ENCODE measurements at regions not wholly inside any gene's neighbourhood (a gene's known extent, or its start where the extent isn't known, plus 50 kb on each side); places are given as distances from the start of the nearest gene placed in this dataset.
"Not testable (repeated sequence)": the region's sequence is repeated elsewhere in the genome, so short reads cannot be mapped to it uniquely, and the experiment has no call there.

DNA sequence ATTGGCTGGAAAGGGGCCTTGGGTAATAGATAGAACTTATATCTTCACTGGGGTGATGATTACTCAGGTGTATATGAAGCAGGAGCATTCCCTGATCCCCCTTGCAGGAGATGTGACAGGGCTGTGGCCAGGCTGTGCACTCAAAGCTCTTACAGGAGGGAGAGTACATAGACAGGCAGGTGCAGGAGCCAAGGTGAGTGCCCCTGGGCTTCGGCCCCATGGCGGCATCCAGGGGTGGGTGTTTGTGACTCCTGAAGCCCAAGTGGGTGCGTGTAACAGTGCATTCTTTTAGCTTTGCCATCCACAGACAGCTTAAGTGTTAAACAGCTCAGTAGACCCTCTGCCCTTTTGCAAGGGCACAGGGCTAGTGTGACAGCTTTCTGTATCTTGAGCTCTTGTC lies 236.6 kb upstream of the GPR149 start:
- DNase-seq (ENCODE audit: low spot score) = no peak

GRCh38 chr3:154664714-154665113 lies 234.7 kb upstream of the GPR149 start:
- no peak for DNase-seq (ENCODE audit: low spot score)

DNA sequence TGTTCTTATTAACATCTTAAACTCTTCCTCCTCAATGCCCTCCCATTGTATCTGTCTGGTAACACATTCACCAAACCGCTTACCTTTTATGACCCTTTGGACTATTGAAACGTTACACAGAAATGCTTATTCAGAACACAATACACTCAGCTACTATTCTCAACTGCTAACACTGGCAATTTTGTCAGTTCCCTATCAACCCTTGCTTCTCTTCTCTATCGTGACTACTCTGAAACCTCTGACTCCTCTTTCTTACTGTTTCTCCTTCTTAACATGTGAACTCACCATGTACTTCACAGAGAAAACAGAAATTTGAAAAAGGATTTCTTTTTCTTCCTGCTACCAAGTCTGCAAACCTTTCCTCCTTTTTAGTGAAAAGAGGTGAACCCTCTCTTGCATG lies 232.9 kb upstream of the GPR149 start:
- DNase-seq (ENCODE audit: low spot score) = no peak

DNA sequence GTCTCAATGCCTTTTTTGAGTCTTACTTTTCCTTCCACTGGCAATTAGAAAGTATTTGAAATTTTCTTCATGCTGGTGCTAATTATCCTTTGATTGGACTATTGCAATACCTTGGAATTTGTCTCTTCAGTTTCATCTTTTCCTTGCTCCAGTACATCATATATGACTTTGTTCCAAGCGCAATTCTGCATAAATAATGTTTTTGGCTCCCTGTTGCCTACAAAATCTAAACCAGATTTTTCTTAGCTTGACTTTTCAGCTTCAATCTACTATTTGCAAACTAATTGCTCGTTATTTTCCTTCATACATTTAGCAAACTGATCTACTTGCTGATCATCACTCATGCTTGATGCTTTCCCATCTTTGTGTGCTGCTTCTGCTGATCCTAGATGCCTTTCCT lies 230.8 kb upstream of the GPR149 start:
- DNase-seq (ENCODE audit: low spot score) = no peak

DNA sequence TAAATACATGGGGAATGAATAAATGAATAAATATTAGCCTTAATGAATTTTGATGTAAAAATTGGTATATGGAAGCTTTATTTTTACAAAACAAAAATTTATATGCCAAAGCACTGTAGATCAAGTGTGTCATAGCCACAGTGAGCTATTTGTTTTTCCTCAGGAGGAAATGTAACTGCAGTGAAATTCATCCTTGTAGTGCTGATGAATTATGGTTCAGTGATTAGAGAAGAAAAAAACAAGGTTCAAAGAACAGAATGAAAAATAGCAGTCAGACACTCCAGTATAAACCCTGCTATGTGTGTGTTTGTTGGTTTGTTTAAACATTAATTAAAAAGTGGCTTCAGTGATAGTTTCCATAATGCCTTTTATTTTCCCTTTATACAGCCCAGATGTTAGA lies 228.0 kb upstream of the GPR149 start:
- no peak for DNase-seq (ENCODE audit: low spot score)

- no peak for DNase-seq (ENCODE audit: low spot score)
Observed at GRCh38 chr3:154657218-154657617, 227.2 kb upstream of the GPR149 start.

- no peak for DNase-seq (ENCODE audit: low spot score)
Observed at GRCh38 chr3:154656486-154656885, 226.5 kb upstream of the GPR149 start.

- DNase-seq (ENCODE audit: low spot score) = no peak
Observed at GRCh38 chr3:154642145-154642544, 212.2 kb upstream of the GPR149 start.

DNA sequence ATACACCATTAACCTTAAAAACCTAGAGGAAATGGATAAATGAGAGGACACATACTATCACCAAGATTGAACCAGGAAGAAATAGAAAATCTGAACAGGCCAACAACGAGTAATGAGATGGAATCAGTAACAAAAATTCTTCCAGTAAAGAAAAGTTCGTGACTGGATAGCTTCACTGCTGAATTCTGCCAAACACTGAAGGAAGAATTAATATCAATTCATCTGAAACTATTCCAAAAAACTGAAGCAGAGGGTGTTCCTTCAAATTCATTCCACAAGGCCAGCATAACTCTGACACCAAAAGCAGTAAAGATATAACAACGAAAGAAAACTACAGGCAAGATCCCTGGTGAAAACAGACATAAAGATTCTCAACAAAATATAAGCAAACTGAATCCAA lies 195.8 kb upstream of the GPR149 start:
- DNase-seq (ENCODE audit: low spot score) = no peak

- DNase-seq (ENCODE audit: low spot score) = not testable (repeated sequence)
Observed at GRCh38 chr3:154619621-154620020, 189.6 kb upstream of the GPR149 start.

- no peak for DNase-seq (ENCODE audit: low spot score)
Observed at GRCh38 chr3:154616298-154616697, 186.3 kb upstream of the GPR149 start.

DNA sequence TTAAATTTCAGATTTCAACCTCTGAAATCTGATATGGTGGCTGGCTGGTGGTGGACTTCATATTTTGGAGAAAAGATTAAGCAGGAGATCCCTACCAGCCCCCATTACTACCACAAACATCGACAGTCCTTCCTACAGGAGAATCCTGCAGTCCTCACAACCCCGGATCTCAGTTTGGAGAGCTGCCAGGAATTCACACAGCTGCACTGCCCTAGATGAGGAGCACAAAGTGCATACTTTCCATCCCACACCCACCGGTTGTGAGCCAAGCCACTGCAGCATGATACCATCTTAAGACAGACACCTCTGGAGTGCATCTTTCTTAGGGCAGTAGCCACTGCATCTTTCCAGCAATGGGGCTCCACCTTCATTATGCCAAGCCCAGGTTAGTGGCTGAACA lies 185.5 kb upstream of the GPR149 start:
- no peak for DNase-seq (ENCODE audit: low spot score)

GRCh38 chr3:154614601-154615000 lies 184.6 kb upstream of the GPR149 start:
- DNase-seq (ENCODE audit: low spot score) = no peak

- no peak for DNase-seq (ENCODE audit: low spot score)
Observed at GRCh38 chr3:154614078-154614477, 184.1 kb upstream of the GPR149 start.

DNA sequence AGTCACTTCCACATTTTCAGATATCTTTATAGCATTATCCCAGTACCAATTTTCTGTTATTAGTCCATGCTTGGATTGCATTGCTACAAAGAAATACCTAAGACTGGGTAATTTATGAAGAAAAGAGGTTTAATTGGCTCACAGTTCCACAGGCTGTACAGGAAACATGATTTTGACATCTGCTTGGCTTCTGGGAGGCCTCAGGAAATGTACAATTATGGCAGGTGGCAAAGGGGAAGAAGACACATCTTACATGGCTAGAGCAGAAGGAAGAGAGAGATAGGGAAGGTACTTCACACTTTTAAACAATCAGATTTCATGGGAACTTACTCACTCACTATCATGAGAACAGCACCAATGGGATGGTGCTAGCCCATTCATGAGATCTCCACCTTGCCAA lies 172.3 kb upstream of the GPR149 start:
- DNase-seq (ENCODE audit: low spot score) = no peak

GRCh38 chr3:154598166-154598565 lies 168.2 kb upstream of the GPR149 start:
- no peak for DNase-seq (ENCODE audit: low spot score)

DNA sequence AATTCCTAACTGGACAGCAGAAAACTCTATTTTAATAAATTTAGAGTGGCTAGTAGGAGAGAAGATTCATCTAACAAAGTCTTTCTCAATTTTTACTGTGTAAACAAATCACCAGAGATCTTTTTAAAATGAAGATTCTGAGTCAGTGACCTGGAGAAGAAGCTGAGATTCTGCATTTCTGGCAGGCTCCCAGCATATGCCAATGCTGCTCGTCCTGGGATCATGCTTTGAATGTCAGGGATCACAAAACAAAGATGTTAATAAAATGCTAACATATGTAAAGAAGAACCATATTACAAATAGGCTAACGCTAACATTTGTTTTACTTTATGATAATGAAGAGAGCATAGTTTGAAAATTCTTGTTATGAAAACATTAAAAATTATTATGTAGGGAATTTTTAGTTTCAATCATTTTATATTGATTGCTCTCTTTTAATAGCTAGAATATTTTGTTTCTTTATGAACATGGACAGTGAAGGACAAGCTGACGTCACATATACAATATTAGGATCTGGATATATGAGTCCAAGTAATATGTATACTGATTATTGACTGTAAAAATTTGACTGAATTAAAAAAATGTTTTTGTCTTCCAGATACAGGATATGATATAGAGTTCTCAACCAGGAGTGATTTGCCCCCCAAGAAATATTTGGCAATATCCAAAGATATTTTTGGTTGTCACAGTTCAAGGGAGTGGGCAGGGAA lies 160.8 kb upstream of the GPR149 start:
- no peak for DNase-seq (ENCODE audit: low spot score)

DNA sequence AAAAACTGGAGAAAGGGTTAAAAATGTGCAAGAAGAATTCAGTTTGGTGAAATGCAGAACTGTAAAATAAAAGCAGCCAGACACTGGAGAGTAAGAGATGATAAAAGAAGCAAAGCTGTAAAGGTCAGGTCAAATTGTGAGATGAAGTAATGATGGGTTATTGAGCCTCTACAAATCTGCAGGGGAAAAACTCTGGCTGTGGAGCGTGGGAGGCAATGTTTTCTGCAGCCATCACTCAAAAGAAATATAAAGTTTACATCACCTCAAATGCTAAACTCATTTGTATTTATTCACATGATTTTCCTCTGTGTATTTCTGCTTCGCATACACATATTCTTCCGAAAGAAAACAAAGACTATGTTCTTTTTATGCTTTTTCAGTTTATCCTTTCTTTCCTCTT lies 158.8 kb upstream of the GPR149 start:
- DNase-seq (ENCODE audit: low spot score) = no peak

DNA sequence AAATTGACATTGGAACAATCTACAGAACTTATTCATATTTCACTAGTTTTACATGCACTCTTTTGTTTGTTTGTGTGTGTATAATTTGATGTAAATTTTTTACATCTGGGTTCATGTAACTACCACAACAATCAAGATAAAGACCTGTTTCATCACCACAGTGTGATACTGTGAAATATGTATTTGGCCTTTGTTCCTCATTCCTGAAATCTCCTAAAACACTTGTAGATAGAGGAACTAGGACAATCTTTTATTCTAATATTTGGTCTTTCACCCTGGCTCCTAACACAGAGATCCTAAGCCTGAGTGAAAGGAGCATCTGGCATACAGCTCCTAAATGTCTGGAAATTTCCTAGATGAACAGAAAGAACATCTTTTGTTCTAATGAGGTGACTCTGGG lies 155.0 kb upstream of the GPR149 start:
- no peak for DNase-seq (ENCODE audit: low spot score)

GRCh38 chr3:154584041-154584440 lies 154.1 kb upstream of the GPR149 start:
- no peak for DNase-seq (ENCODE audit: low spot score)

DNA sequence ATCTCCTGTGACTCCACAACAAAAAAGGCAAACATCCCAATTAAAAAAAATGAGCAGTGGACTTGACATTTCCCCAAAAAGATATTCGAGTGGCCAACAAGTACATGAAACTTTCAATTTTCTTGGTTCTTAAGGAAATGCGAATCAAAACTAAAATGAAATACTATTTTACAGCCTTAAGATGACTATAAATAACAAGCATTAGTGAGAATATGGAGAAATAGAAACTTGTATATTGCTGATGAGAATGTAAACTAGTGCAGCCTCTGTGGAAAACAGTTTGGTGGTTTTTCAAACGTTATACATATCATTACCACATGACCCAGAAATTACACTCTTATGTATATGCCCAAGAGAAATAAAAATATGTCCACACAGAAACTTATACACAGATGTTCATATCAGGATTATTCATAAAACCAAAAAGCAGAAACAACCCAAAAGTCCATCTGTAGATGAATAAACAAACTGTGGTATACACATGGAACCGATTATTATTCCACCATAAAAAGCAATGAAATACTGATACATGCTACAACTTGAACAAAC lies 153.2 kb upstream of the GPR149 start:
- DNase-seq (ENCODE audit: low spot score) = no peak

- no peak for DNase-seq (ENCODE audit: low spot score)
Observed at GRCh38 chr3:154582501-154582900, 152.5 kb upstream of the GPR149 start.

DNA sequence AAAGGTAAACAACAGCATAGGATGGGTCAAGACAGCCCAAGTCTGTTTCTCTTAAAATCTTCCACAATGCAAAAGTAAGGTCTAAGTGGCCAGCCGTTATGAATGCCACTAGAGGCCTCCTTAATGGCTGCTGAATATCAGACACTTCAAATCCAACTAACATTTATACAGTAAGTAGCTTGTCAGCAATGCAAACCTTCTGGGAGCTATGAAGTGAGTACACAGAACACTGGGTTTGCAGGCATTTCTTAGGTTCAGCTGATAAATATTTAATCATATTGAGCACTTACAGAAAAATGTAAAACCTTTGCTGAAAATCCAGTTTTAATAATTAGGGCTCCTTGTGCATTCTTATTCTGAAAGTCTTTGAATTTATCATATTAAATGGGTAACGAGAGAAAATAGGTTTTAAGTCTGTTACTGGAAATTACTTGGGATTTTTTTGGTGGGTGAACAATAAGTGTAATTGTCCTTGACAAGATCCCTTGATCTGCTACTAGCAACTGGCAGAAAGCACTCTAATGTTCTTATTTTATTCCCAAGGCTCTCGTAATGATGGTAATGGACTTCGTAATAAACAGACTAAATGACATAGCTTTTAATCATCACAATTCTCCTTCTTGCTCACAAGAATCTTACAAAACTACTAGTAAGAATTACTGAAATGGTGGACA lies 141.7 kb upstream of the GPR149 start:
- no peak for DNase-seq (ENCODE audit: low spot score)

GRCh38 chr3:154568064-154568463 lies 138.1 kb upstream of the GPR149 start:
- DNase-seq (ENCODE audit: low spot score) = no peak
